CD4-positive, alpha-beta T cell (primary cell): ENCODE measurements at regions not wholly inside any gene's neighbourhood (a gene's known extent, or its start where the extent isn't known, plus 50 kb on each side); places are given as distances from the start of the nearest gene placed in this dataset.

ENCODE experiments used
- ATAC-seq: fragments of 200-7000 bp; cut with Tn5 transposase; one replicate; pipeline ENCODE4 v1.10.0; 2022; ENCODE audit warnings: mild to moderate bottlenecking; ENCODE audit not compliant: poor library complexity
- CTCF ChIA-PET: fragments of 350-600 bp; sonication (Branson Sonifier 250); formaldehyde crosslinking; loops from one replicate; lab custom pipeline; 2021; ENCODE audit warnings: antibody characterized with exemption, inconsistent platforms; lab: Charles Lee
- POLR2A ChIA-PET: fragments of 350-600 bp; sonication (Branson Sonifier 250); formaldehyde crosslinking; loops from one replicate; lab custom pipeline; 2021; ENCODE audit warnings: antibody characterized with exemption, inconsistent platforms; lab: Charles Lee
- DNase-seq, 14 experiments: peaks; one replicate each; pipeline ENCODE4 v3.0.0-alpha.2; 2013 to 2020; ENCODE audit warnings: mixed read lengths in 2 of 14
- H3K27ac ChIP-seq, 2 donors: one replicate each; pipeline versions ENCODE4 v1.5.1 to v1.7.0; 2013; ENCODE audit warnings: low read length in 2 of 2, low read depth in 1 of 2, mild to moderate bottlenecking in 1 of 2
- H3K27me3 ChIP-seq, 2 experiments: 1 replicate in 1 of 2; 2 replicates in 1 of 2; pipeline versions ENCODE4 v1.6.1 to v1.7.0; 2013; ENCODE audit warnings: low read length in 2 of 2, control low read depth in 1 of 2, mild to moderate bottlenecking in 1 of 2, moderate library complexity in 1 of 2; ENCODE audit not compliant: insufficient read depth in 2 of 2, control insufficient read depth in 1 of 2
- H3K36me3 ChIP-seq: one replicate; pipeline ENCODE4 v1.6.1; 2013; ENCODE audit warnings: low read length, control low read depth; ENCODE audit not compliant: insufficient read depth
- H3K4me1 ChIP-seq: one replicate; pipeline ENCODE4 v1.6.1; 2013; ENCODE audit warnings: low read length, control low read depth; ENCODE audit not compliant: insufficient read depth
- H3K4me3 ChIP-seq: one replicate; pipeline ENCODE4 v1.5.1; 2013; ENCODE audit warnings: mild to moderate bottlenecking, low read length, moderate library complexity
- H3K9me3 ChIP-seq, 2 experiments: 1 replicate in 1 of 2; 2 replicates in 1 of 2; pipeline versions ENCODE4 v1.6.1 to v1.7.0; 2013; ENCODE audit warnings: low read length in 2 of 2, mild to moderate bottlenecking in 2 of 2, control low read depth in 1 of 2, moderate library complexity in 1 of 2; ENCODE audit not compliant: control insufficient read depth in 1 of 2, insufficient read depth in 1 of 2
- H3K27ac Mint-ChIP-seq: one replicate; pipeline ENCODE4 v1.8.0; 2020; ENCODE audit warnings: mixed read lengths
- H3K27me3 Mint-ChIP-seq: one replicate; pipeline ENCODE4 v1.8.0; 2021; ENCODE audit warnings: mixed read lengths
- H3K36me3 Mint-ChIP-seq: one replicate; pipeline ENCODE4 v1.8.0; 2021; ENCODE audit warnings: low read depth, mixed read lengths
- H3K4me1 Mint-ChIP-seq: one replicate; pipeline ENCODE4 v1.8.0; 2021; ENCODE audit warnings: low read depth, mixed read lengths
- H3K4me3 Mint-ChIP-seq: one replicate; pipeline ENCODE4 v1.8.0; 2020; ENCODE audit warnings: mild to moderate bottlenecking, mixed read lengths
- H3K9me3 Mint-ChIP-seq: one replicate; pipeline ENCODE4 v1.8.0; 2020; ENCODE audit warnings: mixed read lengths
- intact Hi-C, 2 experiments: fragments of 100-400 bp; cut with DNase I in 1 of 2; cut with micrococcal nuclease in 1 of 2; formaldehyde crosslinking; loops; one replicate each; pipeline versions ENCODE4 v1.15.1 to v1.9.0; 2023 to 2025; cut with DNase I, micrococcal nuclease
- TF ChIP-seq, protein P1 (sequence below): fragments of 200-600 bp; IDR thresholded peaks from one replicate; pipeline ENCODE4 v1.8.0; 2022; ENCODE audit warnings: antibody characterized with exemption, mild to moderate bottlenecking

DNA sequence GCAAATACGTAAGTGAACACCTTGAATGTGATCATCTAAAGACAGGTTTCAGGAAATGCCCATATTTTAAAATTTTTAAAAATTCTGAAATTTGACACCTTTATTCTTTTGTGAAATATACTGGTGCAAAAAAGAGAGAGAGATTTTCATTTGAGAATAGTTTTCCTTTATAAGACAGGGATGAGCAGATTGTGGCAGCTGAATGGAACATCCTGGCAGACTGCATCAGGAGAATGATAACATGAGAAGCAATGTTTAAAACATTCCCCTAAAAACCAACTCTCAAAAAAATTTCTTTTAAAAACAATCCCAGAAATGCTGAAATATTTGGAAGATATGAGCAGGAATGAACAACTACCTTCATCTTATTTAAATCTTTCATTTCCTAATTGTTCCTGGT is 744.8 kb upstream of the ID2 start:
- Mint-ChIP-seq H3K27ac (no peak overlapping the region), H3K4me1 (no peaks in the 10 kb centered on the region), H3K9me3 (no peaks in the 10 kb centered on the region), H3K27me3 (no peaks in the 10 kb centered on the region), H3K4me3 (no peak overlapping the region), H3K36me3 (no peaks in the 10 kb centered on the region)
- H3K4me3 ChIP-seq: no peak overlapping the region
- TF ChIP-seq, protein P1, sequence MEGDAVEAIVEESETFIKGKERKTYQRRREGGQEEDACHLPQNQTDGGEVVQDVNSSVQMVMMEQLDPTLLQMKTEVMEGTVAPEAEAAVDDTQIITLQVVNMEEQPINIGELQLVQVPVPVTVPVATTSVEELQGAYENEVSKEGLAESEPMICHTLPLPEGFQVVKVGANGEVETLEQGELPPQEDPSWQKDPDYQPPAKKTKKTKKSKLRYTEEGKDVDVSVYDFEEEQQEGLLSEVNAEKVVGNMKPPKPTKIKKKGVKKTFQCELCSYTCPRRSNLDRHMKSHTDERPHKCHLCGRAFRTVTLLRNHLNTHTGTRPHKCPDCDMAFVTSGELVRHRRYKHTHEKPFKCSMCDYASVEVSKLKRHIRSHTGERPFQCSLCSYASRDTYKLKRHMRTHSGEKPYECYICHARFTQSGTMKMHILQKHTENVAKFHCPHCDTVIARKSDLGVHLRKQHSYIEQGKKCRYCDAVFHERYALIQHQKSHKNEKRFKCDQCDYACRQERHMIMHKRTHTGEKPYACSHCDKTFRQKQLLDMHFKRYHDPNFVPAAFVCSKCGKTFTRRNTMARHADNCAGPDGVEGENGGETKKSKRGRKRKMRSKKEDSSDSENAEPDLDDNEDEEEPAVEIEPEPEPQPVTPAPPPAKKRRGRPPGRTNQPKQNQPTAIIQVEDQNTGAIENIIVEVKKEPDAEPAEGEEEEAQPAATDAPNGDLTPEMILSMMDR: no peak
- H3K27me3 ChIP-seq: no peaks in the 10 kb centered on the region
- CTCF ChIA-PET: no interaction called here
- no peak overlapping the region for H3K27ac ChIP-seq
- H3K36me3 ChIP-seq: no peaks in the 10 kb centered on the region
- H3K9me3 ChIP-seq: no peaks in the 10 kb centered on the region
- no peaks in the 10 kb centered on the region for H3K4me1 ChIP-seq
- no peak for ATAC-seq
- intact Hi-C loops: no loop called here
- POLR2A ChIA-PET: no interaction called here
- DNase-seq: no peak

- Histone ChIP-seq H3K27ac (no peak overlapping the region), H3K27me3 (no peaks in the 10 kb centered on the region), H3K36me3 (no peaks in the 10 kb centered on the region), H3K4me3 (no peak overlapping the region), H3K9me3 (no peaks in the 10 kb centered on the region), H3K4me1 (no peaks in the 10 kb centered on the region)
- no peak overlapping the region for H3K4me3 Mint-ChIP-seq
- ChIA-PET CTCF (no interaction called here), POLR2A (no interaction called here)
- TF ChIP-seq, protein P1: no peak
- no peak overlapping the region for H3K27ac Mint-ChIP-seq
- H3K9me3 Mint-ChIP-seq: no peaks in the 10 kb centered on the region
- H3K27me3 Mint-ChIP-seq: no peaks in the 10 kb centered on the region
- intact Hi-C loops: no loop called here
- ATAC-seq (no peak), DNase-seq (no peak)
- H3K36me3 Mint-ChIP-seq: no peaks in the 10 kb centered on the region
- H3K4me1 Mint-ChIP-seq: no peaks in the 10 kb centered on the region
Observed at GRCh38 chr2:7940723-7941122, 741.1 kb upstream of the ID2 start.

GRCh38 chr2:7943446-7943845 is 738.4 kb upstream of the ID2 start:
- no peaks in the 10 kb centered on the region for H3K9me3 ChIP-seq
- TF ChIP-seq, protein P1: no peak
- no peaks in the 10 kb centered on the region for H3K36me3 Mint-ChIP-seq
- H3K27me3 Mint-ChIP-seq: no peaks in the 10 kb centered on the region
- intact Hi-C loops: no loop called here
- H3K9me3 Mint-ChIP-seq: no peaks in the 10 kb centered on the region
- no peaks in the 10 kb centered on the region for H3K27me3 ChIP-seq
- H3K36me3 ChIP-seq: no peaks in the 10 kb centered on the region
- POLR2A ChIA-PET: no interaction called here
- H3K27ac Mint-ChIP-seq: no peak overlapping the region
- H3K4me3 ChIP-seq: no peak overlapping the region
- no peaks in the 10 kb centered on the region for H3K4me1 Mint-ChIP-seq
- DNase-seq: no peak
- ATAC-seq: no peak
- H3K27ac ChIP-seq: no peak overlapping the region
- CTCF ChIA-PET: no interaction called here
- H3K4me3 Mint-ChIP-seq: no peak overlapping the region
- no peaks in the 10 kb centered on the region for H3K4me1 ChIP-seq
